ENCODE measurements at regions not wholly inside any gene's neighbourhood (a gene's known extent, or its start where the extent isn't known, plus 50 kb on each side); places are given as distances from the start of the nearest gene placed in this dataset.

DNA sequence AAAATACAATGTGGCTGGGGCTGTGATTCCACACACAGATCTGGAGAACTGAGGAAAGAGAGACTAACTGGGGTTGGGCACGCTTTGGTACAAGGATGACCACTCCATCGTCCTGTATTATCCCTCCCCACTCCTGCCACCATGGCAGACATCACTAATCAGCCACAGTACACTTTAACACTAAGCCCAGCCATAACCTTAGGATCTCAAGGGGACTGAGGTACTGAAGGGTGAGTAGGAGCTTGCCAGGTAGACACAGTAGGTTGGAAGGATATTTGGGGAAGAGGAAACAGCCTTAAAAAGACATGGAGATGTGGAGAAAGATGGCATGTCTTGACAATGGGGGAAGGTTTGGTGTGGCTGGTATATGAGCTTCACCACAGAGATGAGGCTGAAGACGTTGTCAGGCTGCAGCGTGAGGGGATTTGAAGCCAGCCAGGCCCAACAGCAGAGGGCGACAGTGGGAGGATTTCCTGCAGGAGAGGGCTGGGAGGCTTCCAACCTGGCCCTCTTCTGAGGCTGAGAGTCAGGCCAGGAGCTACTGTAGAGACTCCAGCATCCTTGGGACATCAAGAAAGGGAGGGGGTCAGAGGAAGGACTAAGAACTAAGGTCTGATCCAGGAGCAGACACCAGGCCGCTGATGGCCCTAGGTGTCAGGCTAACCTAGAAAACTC lies 58.6 kb upstream of the COL13A1 start:
- DNase-seq (ENCODE audit: low read depth): peak; percentile 32
- TF ChIP-seq, protein P1, sequence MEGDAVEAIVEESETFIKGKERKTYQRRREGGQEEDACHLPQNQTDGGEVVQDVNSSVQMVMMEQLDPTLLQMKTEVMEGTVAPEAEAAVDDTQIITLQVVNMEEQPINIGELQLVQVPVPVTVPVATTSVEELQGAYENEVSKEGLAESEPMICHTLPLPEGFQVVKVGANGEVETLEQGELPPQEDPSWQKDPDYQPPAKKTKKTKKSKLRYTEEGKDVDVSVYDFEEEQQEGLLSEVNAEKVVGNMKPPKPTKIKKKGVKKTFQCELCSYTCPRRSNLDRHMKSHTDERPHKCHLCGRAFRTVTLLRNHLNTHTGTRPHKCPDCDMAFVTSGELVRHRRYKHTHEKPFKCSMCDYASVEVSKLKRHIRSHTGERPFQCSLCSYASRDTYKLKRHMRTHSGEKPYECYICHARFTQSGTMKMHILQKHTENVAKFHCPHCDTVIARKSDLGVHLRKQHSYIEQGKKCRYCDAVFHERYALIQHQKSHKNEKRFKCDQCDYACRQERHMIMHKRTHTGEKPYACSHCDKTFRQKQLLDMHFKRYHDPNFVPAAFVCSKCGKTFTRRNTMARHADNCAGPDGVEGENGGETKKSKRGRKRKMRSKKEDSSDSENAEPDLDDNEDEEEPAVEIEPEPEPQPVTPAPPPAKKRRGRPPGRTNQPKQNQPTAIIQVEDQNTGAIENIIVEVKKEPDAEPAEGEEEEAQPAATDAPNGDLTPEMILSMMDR (IDR thresholded peaks at IDR 0.05; ENCODE audit: insufficient read depth, low read length): peak; percentile 56
- H3K4me3 ChIP-seq (ENCODE audit: low read depth, low read length): no peak overlapping the region

DNA sequence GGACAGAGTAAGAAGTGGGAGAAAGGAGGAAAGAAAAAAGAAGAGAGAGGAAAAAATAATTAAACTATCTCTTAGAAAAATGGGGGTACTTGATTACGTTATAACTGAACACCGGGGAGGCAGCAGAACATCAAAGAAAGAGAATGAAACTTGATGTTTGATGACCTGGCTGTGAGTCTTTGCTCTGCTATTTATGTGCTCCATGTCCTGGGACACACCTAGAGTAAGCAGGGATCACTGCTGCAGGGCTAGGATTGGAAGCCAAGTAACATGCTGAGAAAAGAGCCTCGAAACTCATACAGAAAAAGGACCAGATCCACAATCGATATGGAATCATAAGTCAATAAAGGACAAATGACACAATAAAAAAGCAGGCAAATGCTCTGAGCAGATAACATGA lies 56.7 kb upstream of the COL13A1 start:
- DNase-seq (ENCODE audit: low read depth): no peak
- no peak overlapping the region for H3K4me3 ChIP-seq (ENCODE audit: low read depth, low read length)
- TF ChIP-seq, protein P1 (IDR thresholded peaks at IDR 0.05; ENCODE audit: insufficient read depth, low read length): no peak

DNA sequence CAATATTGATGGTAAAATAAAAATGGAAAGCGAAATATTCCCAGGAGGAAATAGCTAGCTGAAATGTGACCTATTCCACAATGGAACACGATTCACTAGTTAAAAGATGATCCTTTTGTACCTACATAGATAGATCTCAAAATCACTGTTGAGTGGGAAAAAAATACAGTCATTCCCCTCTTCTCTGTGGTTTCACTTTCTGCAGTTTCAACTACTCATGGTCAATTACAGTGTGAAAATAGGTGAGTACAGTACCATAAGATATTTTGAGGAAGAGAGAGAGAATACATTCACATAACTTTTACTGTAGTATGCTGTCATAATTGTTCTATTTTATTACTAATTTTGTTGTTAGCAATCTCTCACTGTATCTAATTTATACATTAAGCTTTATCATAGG lies 56.0 kb upstream of the COL13A1 start:
- no peak for DNase-seq (ENCODE audit: low read depth)
- H3K4me3 ChIP-seq (ENCODE audit: low read depth, low read length): no peak overlapping the region
- TF ChIP-seq, protein P1 (IDR thresholded peaks at IDR 0.05; ENCODE audit: insufficient read depth, low read length): no peak

DNA sequence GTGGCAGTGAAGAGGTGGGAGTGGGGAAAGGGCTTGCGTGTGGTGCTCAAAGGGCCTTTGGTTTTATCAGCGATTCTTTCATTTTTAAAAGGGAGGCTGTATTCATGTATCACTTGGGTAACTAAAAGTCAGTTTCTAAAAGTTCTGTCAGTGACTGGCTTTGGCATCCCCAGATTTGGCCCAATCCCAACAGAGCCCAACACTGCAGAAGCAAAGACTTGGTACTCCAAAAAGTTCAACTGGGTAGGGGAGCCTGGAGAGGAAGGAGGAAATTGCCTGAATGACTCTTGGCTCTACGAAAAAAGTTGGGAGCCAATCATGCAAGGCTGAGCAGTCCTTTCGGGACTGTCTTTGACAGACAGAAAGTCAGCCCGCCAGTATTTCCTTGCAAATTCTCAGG lies 54.5 kb upstream of the COL13A1 start:
- DNase-seq (ENCODE audit: low read depth): no peak
- TF ChIP-seq, protein P1 (IDR thresholded peaks at IDR 0.05; ENCODE audit: insufficient read depth, low read length): no peak

GRCh38 chr10:69748621-69749020 lies 53.1 kb upstream of the COL13A1 start:
- no peak overlapping the region for H3K4me3 ChIP-seq (ENCODE audit: low read depth, low read length)
- TF ChIP-seq, protein P1 (IDR thresholded peaks at IDR 0.05; ENCODE audit: insufficient read depth, low read length): no peak
- DNase-seq (ENCODE audit: low read depth): peak; percentile 35

More for the DNA sequence above, 54.5 kb upstream of the COL13A1 start:
- no peak overlapping the region for H3K4me3 ChIP-seq (ENCODE audit: low read depth, low read length)

DNA sequence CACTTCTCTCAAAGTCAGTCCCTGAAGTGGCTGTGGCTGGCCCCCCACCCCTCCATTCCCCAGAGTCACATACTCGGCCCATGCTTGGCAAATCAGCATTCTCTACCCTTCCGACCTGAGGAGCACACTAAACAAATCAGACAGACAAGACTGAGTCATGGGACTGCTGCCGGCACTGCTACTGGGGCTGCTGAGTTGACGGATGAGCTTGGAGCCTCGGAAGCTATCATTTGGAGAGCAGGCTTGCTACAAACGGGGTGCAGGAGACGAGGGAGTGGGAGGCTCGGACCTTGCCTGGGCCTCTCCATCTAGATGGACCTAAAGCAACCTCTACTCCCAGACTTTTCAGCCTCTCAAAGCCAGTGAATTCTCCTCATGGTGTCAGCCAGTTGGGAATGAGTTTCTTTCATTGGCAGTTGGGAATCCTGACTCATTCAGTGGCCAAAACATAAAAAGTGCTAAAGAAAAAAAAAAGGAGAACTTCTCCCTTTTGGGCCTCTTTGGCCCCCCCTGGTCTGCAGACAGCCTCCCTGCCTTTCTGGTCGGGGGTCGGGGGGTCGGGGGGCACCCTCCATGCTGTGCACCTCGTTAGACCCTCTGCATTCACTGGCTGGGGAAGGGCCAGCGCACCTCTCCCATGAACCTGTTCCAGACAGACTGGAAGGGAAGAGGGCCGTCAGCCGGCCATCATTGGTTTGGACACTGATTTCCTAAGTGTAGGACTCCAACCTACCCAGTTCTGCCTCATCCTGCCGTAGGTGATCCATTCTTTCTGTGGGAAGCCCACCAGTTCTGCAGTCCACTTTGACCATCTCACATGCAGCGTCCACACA lies 52.3 kb upstream of the COL13A1 start:
- no peak overlapping the region for H3K4me3 ChIP-seq (ENCODE audit: low read depth, low read length)
- TF ChIP-seq, protein P1 (IDR thresholded peaks at IDR 0.05; ENCODE audit: insufficient read depth, low read length): no peak
- DNase-seq (ENCODE audit: low read depth): peak; percentile 28

Measured in fibroblast of the aortic adventitia (primary cell).